ENCODE measurements at regions not wholly inside any gene's neighbourhood (a gene's known extent, or its start where the extent isn't known, plus 50 kb on each side); places are given as distances from the start of the nearest gene placed in this dataset.

DNA sequence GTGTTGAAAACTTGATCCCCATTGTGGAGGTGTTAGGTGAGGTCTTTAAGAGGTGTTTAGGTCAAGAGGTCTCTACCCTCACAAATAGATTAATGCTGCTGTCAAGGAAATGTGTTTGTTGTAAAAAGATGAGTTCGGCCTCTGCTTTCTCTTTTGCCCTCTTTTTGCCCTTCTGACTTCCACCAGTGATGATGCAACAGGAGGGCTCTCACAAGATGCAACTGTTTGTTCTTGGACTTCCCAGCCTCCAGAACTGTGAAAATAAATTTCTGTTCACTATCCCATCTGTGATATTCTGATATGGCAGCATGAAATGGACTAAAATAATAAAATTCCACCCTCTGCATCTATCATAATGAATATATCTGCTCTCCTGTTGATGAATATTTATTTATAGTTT is 650.0 kb upstream of the ZNF608 start:
- TF ChIP-seq, protein P1, sequence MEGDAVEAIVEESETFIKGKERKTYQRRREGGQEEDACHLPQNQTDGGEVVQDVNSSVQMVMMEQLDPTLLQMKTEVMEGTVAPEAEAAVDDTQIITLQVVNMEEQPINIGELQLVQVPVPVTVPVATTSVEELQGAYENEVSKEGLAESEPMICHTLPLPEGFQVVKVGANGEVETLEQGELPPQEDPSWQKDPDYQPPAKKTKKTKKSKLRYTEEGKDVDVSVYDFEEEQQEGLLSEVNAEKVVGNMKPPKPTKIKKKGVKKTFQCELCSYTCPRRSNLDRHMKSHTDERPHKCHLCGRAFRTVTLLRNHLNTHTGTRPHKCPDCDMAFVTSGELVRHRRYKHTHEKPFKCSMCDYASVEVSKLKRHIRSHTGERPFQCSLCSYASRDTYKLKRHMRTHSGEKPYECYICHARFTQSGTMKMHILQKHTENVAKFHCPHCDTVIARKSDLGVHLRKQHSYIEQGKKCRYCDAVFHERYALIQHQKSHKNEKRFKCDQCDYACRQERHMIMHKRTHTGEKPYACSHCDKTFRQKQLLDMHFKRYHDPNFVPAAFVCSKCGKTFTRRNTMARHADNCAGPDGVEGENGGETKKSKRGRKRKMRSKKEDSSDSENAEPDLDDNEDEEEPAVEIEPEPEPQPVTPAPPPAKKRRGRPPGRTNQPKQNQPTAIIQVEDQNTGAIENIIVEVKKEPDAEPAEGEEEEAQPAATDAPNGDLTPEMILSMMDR (IDR thresholded peaks at IDR 0.05; ENCODE audit: low read depth, low read length, missing control alignments) = no peak
- no peak for DNase-seq (ENCODE audit: extremely low read depth, low read depth)
- no peak overlapping the region for H3K4me3 ChIP-seq (replicated peaks; ENCODE audit: low read depth, low read length)

DNA sequence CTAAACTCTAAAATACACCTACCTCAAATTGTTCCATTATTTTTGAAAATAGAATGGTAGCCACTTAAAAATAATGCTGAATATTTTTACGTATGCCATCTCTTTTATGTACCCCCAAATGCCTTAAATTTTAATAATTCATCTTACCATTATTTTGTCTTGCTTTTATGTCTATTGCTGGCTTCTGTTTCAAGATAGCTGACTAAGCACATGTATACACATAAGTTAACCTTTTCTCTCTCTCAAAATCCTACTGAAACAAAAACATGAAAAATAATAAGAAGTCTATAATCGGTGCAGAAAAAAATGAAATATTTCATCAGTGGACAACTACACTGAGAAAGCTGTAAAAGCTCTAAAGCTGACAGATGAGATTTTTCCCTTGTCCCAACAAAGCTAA is 652.0 kb upstream of the ZNF608 start:
- DNase-seq (ENCODE audit: extremely low read depth, low read depth) = no peak
- TF ChIP-seq, protein P1 (IDR thresholded peaks at IDR 0.05; ENCODE audit: low read depth, low read length, missing control alignments) = no peak
- H3K4me3 ChIP-seq (replicated peaks; ENCODE audit: low read depth, low read length) = no peak overlapping the region

DNA sequence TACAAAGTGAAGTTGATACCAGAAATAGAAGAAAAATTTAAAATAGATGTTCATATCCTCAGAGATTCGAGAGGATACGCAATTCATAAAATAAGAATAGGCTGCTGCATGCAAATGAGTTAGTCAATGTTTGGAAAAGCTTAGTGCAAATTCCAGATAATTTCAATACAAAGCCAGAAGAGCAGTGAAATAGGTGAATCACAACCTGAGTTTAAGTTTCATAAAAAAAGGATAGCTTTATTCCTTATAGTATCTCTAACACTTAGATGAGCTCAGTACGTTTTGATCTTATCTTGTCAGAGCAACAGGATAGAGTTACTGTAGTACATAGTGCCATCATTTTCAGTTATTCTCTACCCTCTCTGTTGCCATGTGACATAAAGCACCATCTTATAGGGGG is 653.4 kb upstream of the ZNF608 start:
- DNase-seq (ENCODE audit: extremely low read depth, low read depth) = no peak
- no peak overlapping the region for H3K4me3 ChIP-seq (replicated peaks; ENCODE audit: low read depth, low read length)
- TF ChIP-seq, protein P1 (IDR thresholded peaks at IDR 0.05; ENCODE audit: low read depth, low read length, missing control alignments) = no peak

DNA sequence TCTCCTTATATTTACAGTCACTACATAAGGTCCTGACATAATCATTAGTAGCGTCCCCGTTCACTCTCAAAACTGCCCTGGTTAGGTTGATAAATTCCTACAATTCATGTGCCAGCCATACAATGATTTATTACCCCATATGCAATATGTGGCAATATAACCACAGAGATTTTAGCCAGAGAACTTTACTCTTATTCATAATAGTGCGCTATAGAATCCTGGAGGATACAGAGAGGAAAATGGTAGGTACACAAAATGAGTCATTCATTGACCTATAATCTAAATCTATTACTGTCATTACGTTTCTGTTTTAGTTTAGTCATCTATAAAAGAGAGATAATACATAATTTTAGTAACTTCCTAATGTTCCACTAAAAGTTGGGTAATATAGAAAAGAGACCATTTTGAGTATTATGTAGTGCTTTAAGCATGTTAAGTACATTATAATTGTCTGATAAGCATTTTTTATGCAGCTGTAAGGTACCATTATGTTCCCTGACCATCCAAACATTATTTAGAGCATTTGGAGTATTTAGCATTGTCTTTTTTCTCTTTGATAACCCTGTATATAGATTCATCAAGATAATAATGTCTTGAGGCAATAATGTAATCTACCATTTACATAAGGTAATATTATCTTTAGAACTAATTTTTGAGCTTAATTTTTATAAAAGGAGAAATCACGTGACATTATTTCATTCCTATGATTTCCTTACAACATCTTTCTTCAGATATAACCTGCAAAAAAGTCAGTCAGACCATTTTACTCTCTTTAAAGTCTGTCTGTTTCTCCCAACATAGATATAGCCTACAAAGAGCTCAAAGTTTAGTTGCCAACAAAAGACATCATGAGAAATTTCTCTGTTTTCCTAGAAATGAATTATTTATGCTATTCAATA is 655.5 kb upstream of the ZNF608 start:
- DNase-seq (ENCODE audit: extremely low read depth, low read depth) = no peak

DNA sequence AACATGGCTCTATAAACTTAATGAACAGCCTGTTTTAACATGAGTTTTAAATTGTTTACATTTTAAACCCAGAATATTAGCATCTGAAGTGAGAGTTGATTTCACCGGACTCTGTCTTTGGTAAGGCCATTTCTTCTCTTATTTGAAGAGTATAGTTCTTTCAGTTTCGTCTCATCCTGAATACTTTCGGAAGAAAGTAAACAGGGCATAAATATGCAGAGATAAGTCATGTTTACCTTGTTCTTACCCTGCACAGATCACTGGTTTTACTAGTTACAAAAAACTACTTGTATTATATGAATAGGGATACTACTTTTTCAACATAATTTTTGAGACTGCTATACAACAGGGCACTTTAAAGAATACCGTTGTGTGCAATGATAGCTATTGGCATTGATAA is 656.3 kb upstream of the ZNF608 start:
- TF ChIP-seq, protein P1 (IDR thresholded peaks at IDR 0.05; ENCODE audit: low read depth, low read length, missing control alignments) = no peak
- no peak overlapping the region for H3K4me3 ChIP-seq (replicated peaks; ENCODE audit: low read depth, low read length)
- DNase-seq (ENCODE audit: extremely low read depth, low read depth) = no peak

More for the DNA sequence above, 655.5 kb upstream of the ZNF608 start:
- no peak overlapping the region for H3K4me3 ChIP-seq (replicated peaks; ENCODE audit: low read depth, low read length)
- TF ChIP-seq, protein P1 (IDR thresholded peaks at IDR 0.05; ENCODE audit: low read depth, low read length, missing control alignments) = no peak

DNA sequence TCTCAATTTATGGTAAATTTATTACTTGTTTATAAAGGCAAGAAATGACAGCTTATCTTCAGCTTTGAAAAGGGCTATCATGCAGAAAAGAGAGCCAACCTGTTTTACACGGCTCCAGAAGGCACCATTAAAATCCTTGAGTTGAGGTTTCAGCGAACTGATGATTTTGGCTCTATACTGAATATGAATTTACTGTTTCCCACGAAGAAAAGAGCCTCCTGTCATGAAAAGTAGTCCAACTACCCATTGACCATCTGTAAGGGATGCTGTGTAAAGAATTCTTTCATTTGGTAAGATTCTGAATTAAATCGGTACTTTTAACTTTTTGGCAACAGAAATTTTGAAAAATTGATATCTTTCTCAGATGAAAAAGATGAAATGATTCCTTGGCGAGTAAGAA is 657.6 kb upstream of the ZNF608 start:
- no peak for DNase-seq (ENCODE audit: extremely low read depth, low read depth)
- H3K4me3 ChIP-seq (replicated peaks; ENCODE audit: low read depth, low read length) = no peak overlapping the region
- TF ChIP-seq, protein P1 (IDR thresholded peaks at IDR 0.05; ENCODE audit: low read depth, low read length, missing control alignments) = no peak
